HCT116 (cell line): ENCODE measurements at regions not wholly inside any gene's neighbourhood (a gene's known extent, or its start where the extent isn't known, plus 50 kb on each side); places are given as distances from the start of the nearest gene placed in this dataset.

ENCODE experiments used
- ATAC-seq: fragments of 200-7000 bp; cut with Tn5 transposase; 2 replicates; pipeline ENCODE4 v1.9.1; 2020; ENCODE audit warnings: mild to moderate bottlenecking, moderate library complexity
- BruUV-seq: library from RNA; stranded (reverse); fragments of 400-500 nt; replicated peaks from 2 replicates; lab custom pipeline; 2021; lab: Mats Ljungman, UMichigan
- CTCF ChIA-PET: fragments of 300-600 bp; sonication (Branson Sonifier 250); formaldehyde crosslinking; loops from one replicate; lab custom pipeline; 2021; ENCODE audit warnings: antibody characterized with exemption; lab: Charles Lee
- POLR2A ChIA-PET: fragments of 300-600, 350-600 bp; sonication (Branson Sonifier 250); formaldehyde crosslinking; loops from one replicate; lab custom pipeline; 2021; ENCODE audit warnings: antibody characterized with exemption; lab: Charles Lee
- RAD21 ChIA-PET, 2 experiments: fragments of 300-600 bp; sonication (Branson Sonifier 250); formaldehyde crosslinking; loops; one replicate each; lab custom pipeline; 2023; ENCODE audit warnings: low total read pairs in 2 of 2; ENCODE audit not compliant: uncharacterized antibody in 2 of 2, unreplicated experiment in 2 of 2, low non-redundant PET in 1 of 2; lab: Charles Lee
- DNase-seq: peaks from one replicate; pipeline ENCODE4 v3.0.0-alpha.2; 2010; ENCODE audit warnings: low read depth, low spot score
- H2AFZ ChIP-seq: fragments of 200-600 bp; shearing (Covaris generic), sonication (generic); 2 replicates; pipeline ENCODE4 v1.6.1; 2017; ENCODE audit warnings: low read depth, mixed run types, mixed read lengths, antibody characterized with exemption, low read length; ENCODE audit not compliant: poor library complexity, severe bottlenecking
- H3K27ac ChIP-seq: 2 replicates; pipeline ENCODE4 v1.5.1; 2012; ENCODE audit warnings: low read depth, low read length
- H3K27me3 ChIP-seq: fragments of 200-600 bp; sonication (generic); 2 replicates; pipeline ENCODE4 v1.6.1; 2016; ENCODE audit warnings: mixed run types, low read length, mixed read lengths; ENCODE audit not compliant: insufficient read depth
- H3K36me3 ChIP-seq, 2 experiments: fragments of 200-500 bp in 1 of 2; fragments of 200-600 bp in 1 of 2; sonication (Bioruptor generic) in 1 of 2; sonication (generic) in 1 of 2; 2 replicates each; pipeline versions ENCODE4 v1.5.1 to v1.6.1; 2014 to 2016; ENCODE audit warnings: low read length in 2 of 2, inconsistent platforms in 1 of 2, mixed read lengths in 1 of 2, mixed run types in 1 of 2; ENCODE audit not compliant: insufficient read depth in 2 of 2, control insufficient read depth in 1 of 2
- H3K4me1 ChIP-seq, 2 experiments: fragments of 200-600 bp in 1 of 2; sonication (generic) in 1 of 2; 2 replicates each; pipeline versions ENCODE4 v1.5.1 to v1.6.1; 2012 to 2017; ENCODE audit warnings: low read length in 2 of 2, inconsistent platforms in 1 of 2, mild to moderate bottlenecking in 1 of 2, mixed read lengths in 1 of 2, mixed run types in 1 of 2, moderate library complexity in 1 of 2; ENCODE audit not compliant: insufficient read depth in 2 of 2, control insufficient read depth in 1 of 2
- H3K4me2 ChIP-seq: fragments of 200-600 bp; sonication (generic); 2 replicates; pipeline ENCODE4 v1.6.1; 2017; ENCODE audit warnings: mixed run types, low read length, mixed read lengths
- H3K4me3 ChIP-seq, 2 experiments: fragments of 200-600 bp in 1 of 2; sonication (generic) in 1 of 2; replicated peaks in 1 of 2; 2 replicates each; pipeline ENCODE4 v1.5.1; 2011 to 2016; ENCODE audit warnings: low read length in 2 of 2, control low read depth in 1 of 2, low read depth in 1 of 2, mild to moderate bottlenecking in 1 of 2, mixed read lengths in 1 of 2, mixed run types in 1 of 2
- H3K79me2 ChIP-seq: fragments of 200-600 bp; sonication (generic); 2 replicates; pipeline ENCODE4 v1.6.1; 2017; ENCODE audit warnings: mild to moderate bottlenecking, mixed run types, low read length, moderate library complexity, mixed read lengths; ENCODE audit not compliant: insufficient read depth
- H3K9ac ChIP-seq: fragments of 200-600 bp; sonication (generic); 2 replicates; pipeline ENCODE4 v1.6.1; 2016; ENCODE audit warnings: low read length, mixed read lengths
- H3K9me2 ChIP-seq: fragments of 200-600 bp; sonication (generic), shearing (Covaris generic); 2 replicates; pipeline ENCODE4 v1.6.1; 2017; ENCODE audit warnings: mixed run types, mild to moderate bottlenecking, moderate library complexity; ENCODE audit not compliant: insufficient read depth
- H3K9me3 ChIP-seq, 2 experiments: fragments of 200-500 bp in 1 of 2; fragments of 200-600 bp in 1 of 2; sonication (Bioruptor generic) in 1 of 2; sonication (generic) in 1 of 2; 2 replicates each; pipeline ENCODE4 v1.6.1; 2014 to 2017; ENCODE audit warnings: low read length in 2 of 2, mixed read lengths in 2 of 2, inconsistent platforms in 1 of 2, low read depth in 1 of 2, mild to moderate bottlenecking in 1 of 2, mixed run types in 1 of 2, moderate library complexity in 1 of 2; ENCODE audit not compliant: control insufficient read depth in 1 of 2, insufficient read depth in 1 of 2
- H4K20me1 ChIP-seq: fragments of 200-600 bp; sonication (generic), shearing (Covaris generic); 2 replicates; pipeline ENCODE4 v1.6.1; 2017; ENCODE audit warnings: mixed run types, mild to moderate bottlenecking, moderate library complexity; ENCODE audit not compliant: insufficient read depth
- ATF3 ChIP-seq: IDR thresholded peaks from 2 replicates; pipeline ENCODE4 v1.6.1; 2012
- CBX3 ChIP-seq: IDR thresholded peaks from 2 replicates; pipeline ENCODE4 v1.6.1; 2012; ENCODE audit warnings: low read depth
- CTCF ChIP-seq, 3 experiments: fragments of 200-600 bp in 1 of 3; sonication (generic) in 1 of 3; IDR thresholded peaks in 2 of 3; conservative IDR thresholded peaks in 1 of 3; 2 replicates each; pipeline ENCODE4 v1.5.1; 2012 to 2017; ENCODE audit warnings: low read depth in 2 of 3, low read length in 2 of 3, antibody characterized with exemption in 1 of 3, borderline replicate concordance in 1 of 3, control low read depth in 1 of 3, mild to moderate bottlenecking in 1 of 3, mixed read lengths in 1 of 3, mixed run types in 1 of 3, moderate library complexity in 1 of 3; ENCODE audit not compliant: insufficient read depth in 1 of 3
- ELF1 ChIP-seq: IDR thresholded peaks from 2 replicates; pipeline ENCODE4 v1.6.1; 2012; ENCODE audit warnings: low read depth, borderline replicate concordance
- EZH2 ChIP-seq: fragments of 200-600 bp; sonication (generic); IDR thresholded peaks from 2 replicates; pipeline ENCODE4 v1.6.1; 2017; ENCODE audit warnings: antibody characterized with exemption, mixed run types
- FOSL1 ChIP-seq: IDR thresholded peaks from 2 replicates; pipeline ENCODE4 v1.6.1; 2012; ENCODE audit warnings: low read depth
- POLR2AphosphoS5 ChIP-seq: IDR thresholded peaks from 2 replicates; pipeline ENCODE4 v1.6.1; 2011; ENCODE audit warnings: mild to moderate bottlenecking, low read depth, low read length, moderate library complexity
- SIN3A ChIP-seq: IDR thresholded peaks from 2 replicates; pipeline ENCODE4 v1.6.1; 2012; ENCODE audit warnings: low read depth
- SRF ChIP-seq: IDR thresholded peaks from 2 replicates; pipeline ENCODE4 v1.6.1; 2012; ENCODE audit warnings: low read depth
- ZFX ChIP-seq: fragments of 450-650 bp; IDR thresholded peaks from 2 replicates; pipeline ENCODE4 v1.6.1; 2017
- intact Hi-C: fragments of 100-400 bp; cut with micrococcal nuclease; formaldehyde crosslinking; loops from 2 replicates; pipeline ENCODE4 v1.10.0; 2022

- ATAC-seq (no peak), DNase-seq (no peak)
- Histone ChIP-seq H4K20me1 (no peaks in the 10 kb centered on the region), H3K27ac (no peak overlapping the region), H2AFZ (no peak overlapping the region), H3K9me3 (peaks cover 20 to 21% of the 10 kb centered on the region in 2 experiments; a peak in 3 of 4 replicates), H3K27me3 (no peaks in the 10 kb centered on the region), H3K9ac (no peak overlapping the region), H3K4me2 (no peak overlapping the region), H3K36me3 (no peaks in the 10 kb centered on the region), H3K4me1 (no peaks in the 10 kb centered on the region), H3K79me2 (no peaks in the 10 kb centered on the region), H3K9me2 (no peaks in the 10 kb centered on the region), H3K4me3 (no peak overlapping the region)
- intact Hi-C loops: no loop called here
- no TSS peak for BruUV-seq
- ChIA-PET CTCF (no interaction called here), RAD21 (no interaction called here), POLR2A (no interaction called here)
- TF ChIP-seq EZH2 (no peak), ATF3 (no peak), SRF (no peak), ELF1 (no peak), POLR2AphosphoS5 (no peak), ZFX (no peak), SIN3A (no peak), FOSL1 (no peak), CBX3 (no peak), CTCF (IDR thresholded peaks at IDR 0.05 in 2 of 3, conservative IDR thresholded peaks at IDR 0.05 in 1 of 3; ENCODE audit: borderline replicate concordance in 1 of 3, insufficient read depth in 1 of 3, low read depth in 2 of 3, low read length in 2 of 3) (no peak)
Measured at GRCh38 chr16:62760398-62760797, 724.2 kb upstream of the CDH8 start.
